Activated B cell treated with CpG ODN at 0.5 μM for 24 hours (primary cell): ENCODE measurements at regions not wholly inside any gene's neighbourhood (a gene's known extent, or its start where the extent isn't known, plus 50 kb on each side); places are given as distances from the start of the nearest gene placed in this dataset.

Experiments
- ATAC-seq: fragments of 200-7000 bp; cut with Tn5 transposase; one replicate; pipeline ENCODE4 v1.10.0; 2021; ENCODE audit warnings: low read depth, mild to moderate bottlenecking, moderate library complexity
- CTCF ChIA-PET: fragments of 350-600 bp; sonication (Branson Sonifier 250); formaldehyde crosslinking; loops from one replicate; lab custom pipeline; 2021; ENCODE audit warnings: antibody characterized with exemption; lab: Charles Lee
- POLR2A ChIA-PET: fragments of 350-600 bp; sonication (Branson Sonifier 250); formaldehyde crosslinking; loops from one replicate; lab custom pipeline; 2021; ENCODE audit warnings: antibody characterized with exemption; lab: Charles Lee
- DNase-seq: peaks from one replicate; pipeline ENCODE4 v3.0.0; 2022
- H3K27ac Mint-ChIP-seq: one replicate; pipeline ENCODE4 v1.8.0; 2020; ENCODE audit warnings: mixed read lengths
- H3K27me3 Mint-ChIP-seq: one replicate; pipeline ENCODE4 v1.8.0; 2021; ENCODE audit warnings: mixed read lengths
- H3K36me3 Mint-ChIP-seq: one replicate; pipeline ENCODE4 v1.8.0; 2021; ENCODE audit warnings: low read depth, mixed read lengths
- H3K4me1 Mint-ChIP-seq: one replicate; pipeline ENCODE4 v1.8.0; 2021; ENCODE audit warnings: mixed read lengths
- H3K4me3 Mint-ChIP-seq: one replicate; pipeline ENCODE4 v1.8.0; 2020; ENCODE audit warnings: mild to moderate bottlenecking, mixed read lengths
- H3K9me3 Mint-ChIP-seq: one replicate; pipeline ENCODE4 v1.8.0; 2020; ENCODE audit warnings: mixed read lengths
- CTCF ChIP-seq: fragments of 200-600 bp; IDR thresholded peaks from one replicate; pipeline ENCODE4 v1.8.0; 2022; ENCODE audit warnings: antibody characterized with exemption, mild to moderate bottlenecking
- intact Hi-C: fragments of 100-400 bp; cut with micrococcal nuclease; formaldehyde crosslinking; loops from one replicate; pipeline ENCODE4 v1.15.1; 2024

- Mint-ChIP-seq H3K9me3 (no peaks in the 10 kb centered on the region), H3K4me1 (no peaks in the 10 kb centered on the region), H3K4me3 (no peak overlapping the region), H3K36me3 (no peaks in the 10 kb centered on the region), H3K27ac (no peak overlapping the region), H3K27me3 (no peaks in the 10 kb centered on the region)
- ATAC-seq = no peak
- intact Hi-C loops = no loop called here
- TF ChIP-seq CTCF = no peak
- ChIA-PET CTCF (no interaction called here), POLR2A (no interaction called here)
- DNase-seq = no peak
Observed at GRCh38 chr10:111473361-111473760, 396.5 kb downstream of the ADRA2A start.

GRCh38 chr10:111474786-111475185 lies 398.0 kb downstream of the ADRA2A start:
- ChIA-PET POLR2A (no interaction called here), CTCF (no interaction called here)
- no peaks in the 10 kb centered on the region for H3K9me3 Mint-ChIP-seq
- DNase-seq (no peak), ATAC-seq (no peak)
- TF ChIP-seq CTCF = no peak
- peaks cover 2% of the 10 kb centered on the region for H3K27me3 Mint-ChIP-seq
- H3K36me3 Mint-ChIP-seq = no peaks in the 10 kb centered on the region
- no peak overlapping the region for H3K27ac Mint-ChIP-seq
- no peaks in the 10 kb centered on the region for H3K4me1 Mint-ChIP-seq
- intact Hi-C loops = no loop called here
- H3K4me3 Mint-ChIP-seq = no peak overlapping the region

- intact Hi-C loops = no loop called here
- Mint-ChIP-seq H3K4me1 (no peaks in the 10 kb centered on the region), H3K9me3 (no peaks in the 10 kb centered on the region), H3K27me3 (peaks cover 2% of the 10 kb centered on the region), H3K36me3 (no peaks in the 10 kb centered on the region), H3K27ac (no peak overlapping the region), H3K4me3 (no peak overlapping the region)
- ChIA-PET POLR2A (no interaction called here), CTCF (no interaction called here)
- ATAC-seq (no peak), DNase-seq (no peak)
- no peak for TF ChIP-seq CTCF
Observed at GRCh38 chr10:111475720-111476119, 398.9 kb downstream of the ADRA2A start.

GRCh38 chr10:111478651-111479050 lies 401.8 kb downstream of the ADRA2A start:
- no peak for DNase-seq
- H3K27ac Mint-ChIP-seq = no peak overlapping the region
- intact Hi-C loops = no loop called here
- no peaks in the 10 kb centered on the region for H3K36me3 Mint-ChIP-seq
- no peaks in the 10 kb centered on the region for H3K4me1 Mint-ChIP-seq
- ChIA-PET POLR2A (no interaction called here), CTCF (no interaction called here)
- H3K9me3 Mint-ChIP-seq = no peaks in the 10 kb centered on the region
- H3K27me3 Mint-ChIP-seq = peaks cover 2% of the 10 kb centered on the region
- no peak for ATAC-seq
- no peak for TF ChIP-seq CTCF
- no peak overlapping the region for H3K4me3 Mint-ChIP-seq

- Mint-ChIP-seq H3K27ac (no peak overlapping the region), H3K4me1 (no peaks in the 10 kb centered on the region), H3K4me3 (no peak overlapping the region), H3K27me3 (peaks cover 2% of the 10 kb centered on the region), H3K36me3 (no peaks in the 10 kb centered on the region), H3K9me3 (no peaks in the 10 kb centered on the region)
- ChIA-PET CTCF (no interaction called here), POLR2A (no interaction called here)
- intact Hi-C loops = no loop called here
- DNase-seq = no peak
- ATAC-seq = no peak
- no peak for TF ChIP-seq CTCF
Observed at GRCh38 chr10:111479966-111480365, 403.1 kb downstream of the ADRA2A start.
